NCI-H2029 treated with DMSO at 0.1 percent for 48 hours (cell line): ENCODE measurements at regions not wholly inside any gene's neighbourhood (a gene's known extent, or its start where the extent isn't known, plus 50 kb on each side); places are given as distances from the start of the nearest gene placed in this dataset.

Source experiments
- DNase-seq: peaks from one replicate; lab custom pipeline; 2025; lab: John Stamatoyannopoulos, UW

DNA sequence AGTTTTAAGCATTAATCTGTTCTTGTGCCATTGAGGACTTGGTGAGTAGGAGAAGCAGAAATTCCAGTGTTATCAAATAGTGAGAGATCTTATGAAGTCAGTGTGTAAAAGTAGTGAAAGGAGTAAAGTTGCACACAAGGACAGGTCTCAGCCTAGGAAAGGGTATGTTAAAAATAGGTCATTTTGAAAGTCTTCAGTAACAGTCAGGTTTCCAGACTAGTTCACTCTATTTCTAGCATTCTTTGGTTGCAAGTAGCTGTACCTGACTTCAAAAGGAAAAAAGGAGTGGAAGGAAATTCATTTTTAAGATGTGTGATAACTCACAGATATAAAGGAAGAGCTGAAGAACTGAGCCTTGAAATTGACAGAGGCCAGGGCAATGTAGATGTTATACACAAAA, 250.1 kb upstream of the SATB1 start:
- no peak for DNase-seq

GRCh38 chr3:18672561-18672960, 247.4 kb upstream of the SATB1 start:
- DNase-seq, result no peak

DNA sequence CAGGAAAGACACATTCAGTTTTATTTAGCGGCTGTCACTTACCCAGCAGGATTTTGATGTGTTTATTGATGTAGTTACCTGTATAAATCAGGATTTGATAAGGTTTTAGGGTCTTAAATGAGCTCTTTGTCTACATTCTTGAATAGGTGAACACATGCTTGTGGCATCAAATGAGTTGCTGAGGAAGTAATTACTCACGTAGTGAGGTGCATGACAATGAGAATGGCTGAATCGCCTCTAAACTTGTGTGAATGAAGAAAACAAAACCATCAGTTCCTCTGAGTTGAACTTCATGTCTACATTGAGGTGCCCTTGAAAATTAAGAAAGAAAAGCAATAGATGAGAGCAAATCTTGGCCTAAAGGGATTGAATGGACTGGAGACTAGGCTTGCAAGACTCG, 245.6 kb upstream of the SATB1 start:
- no peak for DNase-seq

- DNase-seq, result no peak
These were observed 244.2 kb upstream of the SATB1 start for GRCh38 chr3:18669374-18669773.

DNA sequence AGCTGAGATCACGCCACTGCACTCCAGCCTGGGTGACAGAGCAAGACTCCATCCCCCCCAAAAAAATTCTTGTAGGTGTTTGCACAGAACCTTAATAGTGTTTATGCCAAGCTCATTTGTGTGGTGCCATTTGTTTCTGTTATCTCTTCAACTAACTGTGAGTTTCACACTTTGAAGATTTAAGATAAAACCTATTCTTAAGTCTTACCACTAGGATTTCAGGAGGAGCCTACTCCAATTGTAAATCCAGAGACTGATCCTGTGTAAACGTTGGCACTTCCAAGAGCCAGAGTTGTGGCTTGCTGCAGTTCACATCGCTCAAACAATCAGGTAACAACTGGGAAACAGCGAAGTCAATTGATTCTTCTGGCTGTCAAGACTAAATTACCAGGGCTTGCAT, 242.4 kb upstream of the SATB1 start:
- DNase-seq, result no peak

DNA sequence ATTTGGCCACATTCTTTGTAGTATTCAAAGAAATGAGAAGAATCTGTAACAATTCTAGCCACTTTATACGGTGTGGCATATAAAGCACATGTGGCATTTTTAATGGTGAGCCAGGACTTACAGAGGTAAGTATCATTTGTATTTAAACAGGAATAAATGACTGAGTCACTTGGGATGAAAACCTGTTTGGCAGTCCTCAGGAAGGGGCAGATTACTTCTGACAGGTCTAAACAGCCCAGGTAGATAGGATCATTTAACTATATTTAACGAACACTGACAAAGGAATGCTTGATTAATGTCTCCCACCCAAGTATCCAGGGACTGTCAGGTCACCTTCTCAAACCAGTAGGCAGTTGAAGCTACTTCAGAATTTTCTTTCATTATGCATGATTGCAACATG, 241.5 kb upstream of the SATB1 start:
- no peak for DNase-seq

- no peak for DNase-seq
These were observed 234.9 kb upstream of the SATB1 start for GRCh38 chr3:18660059-18660458.

DNA sequence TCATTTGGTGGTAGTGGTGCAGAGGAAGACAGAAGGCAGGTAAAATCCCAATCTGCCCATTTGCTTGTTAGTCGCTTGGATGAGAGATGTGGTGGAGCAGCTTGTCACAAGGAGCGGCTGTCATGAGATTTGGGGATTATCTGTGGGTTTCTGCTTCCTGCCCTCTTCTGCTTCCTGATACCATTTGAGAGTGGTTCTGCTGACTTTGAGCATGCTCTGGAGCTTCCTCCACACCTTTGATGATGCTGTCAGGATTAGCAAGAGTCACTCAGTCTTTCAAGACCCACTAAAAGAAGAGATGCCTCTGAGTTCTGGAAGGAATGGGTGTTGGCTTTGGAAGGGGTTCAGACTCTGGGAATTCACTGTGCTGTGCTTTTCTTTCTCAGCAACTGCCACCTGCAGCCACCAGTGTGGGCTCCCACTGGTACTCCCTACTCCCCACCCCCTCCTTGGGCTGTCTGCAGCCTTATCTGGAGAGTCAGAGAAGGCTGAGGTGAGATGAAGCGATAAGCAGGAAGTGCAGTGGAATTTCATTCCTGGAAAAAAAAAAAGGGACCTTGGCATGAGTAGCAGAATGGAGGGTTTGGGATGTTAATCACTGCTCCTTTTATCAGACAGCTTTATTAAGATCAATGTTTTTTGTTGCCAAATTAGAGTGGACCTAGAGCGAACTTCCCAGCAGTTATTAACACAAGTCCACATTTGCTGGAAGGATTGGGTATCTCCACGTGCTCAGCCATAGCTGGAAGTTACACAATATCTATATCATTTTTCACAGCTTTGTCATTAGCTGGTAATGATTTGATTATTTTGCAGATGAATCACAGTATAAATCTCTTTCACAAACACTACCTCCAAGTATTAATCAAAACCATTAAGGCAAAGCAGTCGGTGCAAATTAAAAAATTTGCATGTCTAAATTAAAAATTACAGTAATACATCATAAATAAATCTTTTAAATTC, 233.0 kb upstream of the SATB1 start:
- DNase-seq, result no peak

GRCh38 chr3:18656866-18657265, 231.7 kb upstream of the SATB1 start:
- DNase-seq, result no peak

DNA sequence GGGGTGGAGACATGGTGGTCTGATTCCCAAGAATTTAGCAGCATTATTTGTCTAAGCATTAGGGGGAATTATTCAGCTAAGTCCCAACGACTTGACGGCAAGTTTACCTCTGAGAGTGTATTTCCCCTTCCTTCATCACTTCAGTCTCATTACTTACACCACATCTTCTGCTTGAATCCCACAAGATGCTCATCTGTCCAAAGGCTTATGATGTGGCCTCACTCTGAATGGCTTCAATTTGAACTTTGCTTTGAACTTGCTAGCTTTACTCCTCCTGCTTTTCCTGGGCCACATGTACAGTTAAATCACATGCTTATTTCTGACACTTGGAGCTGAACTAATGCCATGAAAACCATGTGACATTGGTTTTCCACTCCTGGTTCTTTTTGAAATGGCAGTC, 231.3 kb upstream of the SATB1 start:
- DNase-seq, result no peak

- DNase-seq, result no peak
These were observed 230.7 kb upstream of the SATB1 start for GRCh38 chr3:18655827-18656226.

DNA sequence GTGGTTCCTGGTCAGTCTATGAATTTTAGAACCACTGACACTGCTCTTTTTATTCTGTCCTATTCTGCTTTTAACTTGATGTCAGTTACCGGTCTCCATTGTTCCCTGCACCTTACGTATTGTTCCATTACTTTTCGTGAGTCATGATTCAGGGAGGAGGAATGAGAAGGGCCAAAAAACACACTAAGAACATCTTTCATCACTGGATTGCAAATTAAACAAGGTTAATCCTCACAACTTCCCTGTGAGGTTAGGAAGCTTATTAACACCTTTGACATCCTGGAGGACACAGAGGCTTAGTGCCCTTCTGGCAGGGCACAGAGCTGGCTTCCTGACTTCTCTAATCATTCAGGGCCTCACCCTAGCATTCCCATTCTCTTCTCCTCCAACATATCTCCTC, 227.6 kb upstream of the SATB1 start:
- no peak for DNase-seq

DNA sequence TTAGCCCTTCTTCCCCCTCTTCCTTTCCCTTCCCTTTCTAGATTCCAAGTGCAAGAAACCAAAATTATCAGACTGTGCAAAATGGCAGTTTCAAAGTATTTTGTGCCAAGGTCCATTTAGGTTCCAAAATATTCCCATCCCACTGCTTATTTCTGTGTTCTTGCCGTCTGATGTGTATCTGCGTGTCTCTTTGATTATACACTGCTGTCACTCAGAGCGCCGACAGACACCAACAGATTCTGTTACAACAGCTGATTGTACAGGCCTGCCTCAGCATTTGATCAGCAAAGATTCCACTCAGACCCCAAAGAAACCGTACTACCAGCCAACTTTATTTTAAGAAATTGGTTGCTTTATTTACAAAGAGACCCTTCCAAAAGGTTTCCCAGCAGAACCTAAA, 225.6 kb upstream of the SATB1 start:
- DNase-seq, result no peak

DNA sequence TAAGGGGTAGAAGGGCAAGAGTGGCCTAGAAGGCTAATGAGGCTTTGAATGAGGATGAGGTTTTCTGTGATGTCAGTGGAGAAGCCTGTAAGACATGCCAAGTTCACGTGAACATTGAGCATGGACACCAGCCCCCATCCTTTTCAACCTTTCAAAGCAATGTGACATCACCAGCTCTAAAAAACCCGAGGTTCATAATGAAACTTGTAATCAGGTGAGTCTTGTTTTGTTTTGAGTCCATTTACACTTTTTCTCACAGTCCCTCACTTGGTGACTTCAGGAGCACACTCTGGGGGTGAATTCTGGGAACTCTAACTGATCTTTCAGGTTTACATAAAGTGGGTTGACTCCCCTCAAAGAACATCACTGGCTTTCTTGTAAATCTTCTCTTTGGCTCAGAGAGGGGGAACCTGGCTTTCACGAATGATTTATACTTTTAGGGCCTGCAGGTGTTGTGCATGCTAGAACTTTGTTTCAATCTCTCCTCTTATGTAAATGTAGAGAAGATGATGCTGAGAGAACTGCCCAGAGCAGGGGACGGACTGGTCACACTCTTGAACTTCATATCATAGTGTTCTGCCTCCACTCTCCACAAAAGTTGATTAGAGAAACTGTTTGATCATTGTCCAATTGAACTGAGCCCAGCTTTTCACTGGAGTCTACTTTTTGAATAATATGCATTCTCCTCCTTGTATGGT, 224.7 kb upstream of the SATB1 start:
- DNase-seq, result no peak

- no peak for DNase-seq
These were observed 223.8 kb upstream of the SATB1 start for GRCh38 chr3:18648868-18649462.

DNA sequence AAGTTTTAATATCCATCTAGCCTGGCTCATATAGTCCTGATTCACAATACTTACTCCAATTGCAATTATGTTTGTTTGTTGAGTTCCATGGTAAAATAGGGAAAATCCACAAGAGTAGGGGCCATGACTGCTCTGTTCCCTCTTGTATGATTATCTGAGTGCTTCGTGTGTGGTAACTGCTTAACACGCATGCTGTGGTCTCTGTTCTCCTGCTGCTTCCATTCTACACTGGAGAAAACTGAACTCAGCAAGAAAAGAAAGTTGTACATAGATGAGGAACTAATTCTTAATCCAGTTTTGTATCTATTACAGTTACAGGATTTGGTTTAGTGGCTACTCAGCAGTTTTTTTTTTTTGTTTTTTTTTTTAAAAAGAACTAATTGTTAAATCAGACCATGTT, 223.0 kb upstream of the SATB1 start:
- no peak for DNase-seq

GRCh38 chr3:18645619-18646018, 220.5 kb upstream of the SATB1 start:
- DNase-seq, result no peak

DNA sequence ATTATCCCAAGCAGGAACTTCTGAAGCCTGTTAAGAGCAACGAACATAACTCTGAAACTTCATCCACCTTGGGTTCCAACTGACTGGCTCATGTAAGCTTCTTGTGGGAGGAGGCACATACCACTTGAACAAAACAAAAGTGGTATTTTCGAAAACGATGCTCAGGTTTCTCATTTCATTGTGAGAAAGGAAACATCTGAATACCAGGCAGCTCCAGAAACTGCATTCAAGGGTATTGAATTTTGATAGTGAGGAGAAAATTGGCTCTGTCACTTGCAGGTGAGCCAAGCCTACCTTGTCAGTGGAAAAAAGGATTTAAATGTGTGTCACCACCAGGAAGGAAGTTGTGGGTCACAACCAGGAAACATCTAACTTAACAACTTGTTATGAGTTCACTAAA, 218.1 kb upstream of the SATB1 start:
- no peak for DNase-seq

- no peak for DNase-seq
These were observed 216.8 kb upstream of the SATB1 start for GRCh38 chr3:18641916-18642315.

DNA sequence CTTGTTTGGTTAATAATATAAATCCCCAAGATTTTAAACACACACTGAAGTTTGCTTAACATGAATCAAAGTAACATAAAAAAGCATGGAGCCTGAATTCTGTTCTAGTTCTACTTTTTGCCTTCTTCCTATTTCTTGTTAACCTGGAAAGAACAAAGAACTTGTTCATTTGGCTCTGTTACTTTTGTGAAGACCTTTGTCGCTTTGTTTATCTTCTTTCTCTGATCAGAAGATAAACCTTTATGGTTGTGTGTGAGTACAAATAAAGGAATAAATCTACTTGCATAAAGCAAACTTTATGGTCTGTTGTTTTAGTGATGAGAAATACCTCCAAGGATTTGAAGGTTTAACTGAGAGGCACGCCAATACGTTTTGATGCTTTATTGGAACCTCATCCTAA, 210.1 kb upstream of the SATB1 start:
- no peak for DNase-seq

- DNase-seq, result no peak
These were observed 209.3 kb upstream of the SATB1 start for GRCh38 chr3:18634461-18634860.

GRCh38 chr3:18633002-18633401, 207.9 kb upstream of the SATB1 start:
- DNase-seq, result no peak

DNA sequence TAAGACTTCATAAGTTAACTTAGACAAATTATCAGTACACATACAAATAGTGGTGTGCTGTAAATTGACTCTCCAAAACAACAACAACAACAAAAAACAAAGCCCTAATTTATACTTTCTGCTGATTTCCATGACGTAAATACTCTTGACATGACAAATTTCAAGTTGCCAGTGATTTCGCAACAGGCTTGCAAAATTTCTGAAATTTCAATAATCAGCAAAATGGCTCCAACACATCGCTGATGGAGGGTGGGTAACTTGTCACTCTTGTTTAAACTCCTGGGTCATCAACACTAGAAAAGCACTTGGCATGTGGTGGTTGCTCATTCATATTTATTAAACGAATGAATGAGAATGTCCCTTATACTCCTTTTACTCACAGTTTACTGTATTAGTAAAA, 205.2 kb upstream of the SATB1 start:
- no peak for DNase-seq
